Adrenal gland (tissue), 5 donors: ENCODE measurements at regions not wholly inside any gene's neighbourhood (a gene's known extent, or its start where the extent isn't known, plus 50 kb on each side); places are given as distances from the start of the nearest gene placed in this dataset.

Experiments used
- CTCF ChIP-seq, 6 experiments: fragments of 450-650 bp in 4 of 6; fragments of 200-600 bp in 2 of 6; sonication (generic) in 1 of 6; IDR thresholded peaks; 1 replicate in 5 of 6; 2 replicates in 1 of 6; pipeline versions ENCODE4 v1.5.1 to v1.8.0; 2016 to 2021; ENCODE audit warnings: antibody characterized with exemption in 6 of 6, mild to moderate bottlenecking in 2 of 6, moderate library complexity in 1 of 6
- POLR2A ChIP-seq, 2 donors: fragments of 450-650 bp; IDR thresholded peaks; one replicate each; pipeline ENCODE4 v1.6.1; 2017; ENCODE audit warnings: antibody characterized with exemption in 2 of 2, mild to moderate bottlenecking in 2 of 2, moderate library complexity in 1 of 2
- donor health status: DM: no; HTN: no; CAD: no.

- TF ChIP-seq POLR2A (IDR thresholded peaks at IDR 0.05), result no peak
- no peak for TF ChIP-seq CTCF (IDR thresholded peaks at IDR 0.05)
Measured at GRCh38 chr9:93761822-93762221, 185.4 kb downstream of the PHF2 start.
